GM23248 (cell line): ENCODE measurements at regions not wholly inside any gene's neighbourhood (a gene's known extent, or its start where the extent isn't known, plus 50 kb on each side); places are given as distances from the start of the nearest gene placed in this dataset.

Experiments used
- EZH2 ChIP-seq: fragments of 200-600 bp; sonication (generic); IDR thresholded peaks from 2 replicates; pipeline ENCODE4 v1.6.1; 2018; ENCODE audit warnings: antibody characterized with exemption, mild to moderate bottlenecking; ENCODE audit not compliant: insufficient read depth, poor library complexity, severe bottlenecking
- EZH2phosphoT487 ChIP-seq: fragments of 200-600 bp; sonication (generic); IDR thresholded peaks from 2 replicates; pipeline ENCODE4 v1.6.1; 2018; ENCODE audit warnings: antibody characterized with exemption, moderate library complexity, mild to moderate bottlenecking, low read depth; ENCODE audit not compliant: insufficient read depth

DNA sequence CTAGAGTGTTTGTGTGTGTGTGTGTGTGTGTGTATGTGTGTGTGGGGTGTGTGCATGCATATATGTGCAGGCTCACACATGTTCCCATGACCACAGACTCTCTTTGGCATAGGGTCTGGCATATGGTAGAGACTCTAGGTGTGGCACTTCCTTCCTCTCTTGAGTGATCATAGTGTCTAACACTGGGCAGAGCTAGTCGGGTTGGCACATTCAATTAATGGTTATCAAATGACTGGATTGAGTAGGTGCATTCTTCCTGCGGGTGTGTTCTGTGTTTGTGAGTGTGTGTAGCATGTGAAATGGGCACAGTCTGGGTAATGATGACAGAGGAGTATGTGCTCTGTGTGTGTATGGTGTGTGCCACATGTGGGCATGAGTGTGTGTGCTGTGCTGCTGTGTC, 106.5 kb downstream of the EFNB1 start:
- TF ChIP-seq EZH2: no peak
- no peak for TF ChIP-seq EZH2phosphoT487
